ENCODE measurements at regions not wholly inside any gene's neighbourhood (a gene's known extent, or its start where the extent isn't known, plus 50 kb on each side); places are given as distances from the start of the nearest gene placed in this dataset.
"Not testable (repeated sequence)": the region's sequence is repeated elsewhere in the genome, so short reads cannot be mapped to it uniquely, and the experiment has no call there.

- DNase-seq, result no peak
Observed at GRCh38 chr17:70288540-70289290, 119.4 kb downstream of the KCNJ2 start.

GRCh38 chr17:70290770-70291169, 121.4 kb downstream of the KCNJ2 start:
- no peak for DNase-seq

DNA sequence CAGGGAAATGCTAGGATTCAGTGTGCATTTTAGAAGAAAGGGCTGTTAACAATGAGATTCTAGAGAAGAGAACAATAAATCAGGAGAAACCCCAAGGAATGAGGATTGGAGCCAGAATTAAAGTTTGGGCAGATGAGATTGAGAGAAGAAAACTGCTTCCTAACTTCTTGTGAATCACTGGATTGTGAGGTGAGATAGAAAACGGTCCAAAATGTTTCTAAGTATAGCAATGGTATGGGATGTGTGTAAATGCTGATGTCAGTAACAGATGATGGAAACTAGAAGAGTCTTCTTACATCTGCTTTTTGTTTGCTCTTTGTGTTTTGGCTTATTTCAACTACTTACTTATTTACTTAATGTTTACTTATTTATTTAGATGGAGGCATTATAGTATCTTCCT, 123.0 kb downstream of the KCNJ2 start:
- DNase-seq, result no peak

DNA sequence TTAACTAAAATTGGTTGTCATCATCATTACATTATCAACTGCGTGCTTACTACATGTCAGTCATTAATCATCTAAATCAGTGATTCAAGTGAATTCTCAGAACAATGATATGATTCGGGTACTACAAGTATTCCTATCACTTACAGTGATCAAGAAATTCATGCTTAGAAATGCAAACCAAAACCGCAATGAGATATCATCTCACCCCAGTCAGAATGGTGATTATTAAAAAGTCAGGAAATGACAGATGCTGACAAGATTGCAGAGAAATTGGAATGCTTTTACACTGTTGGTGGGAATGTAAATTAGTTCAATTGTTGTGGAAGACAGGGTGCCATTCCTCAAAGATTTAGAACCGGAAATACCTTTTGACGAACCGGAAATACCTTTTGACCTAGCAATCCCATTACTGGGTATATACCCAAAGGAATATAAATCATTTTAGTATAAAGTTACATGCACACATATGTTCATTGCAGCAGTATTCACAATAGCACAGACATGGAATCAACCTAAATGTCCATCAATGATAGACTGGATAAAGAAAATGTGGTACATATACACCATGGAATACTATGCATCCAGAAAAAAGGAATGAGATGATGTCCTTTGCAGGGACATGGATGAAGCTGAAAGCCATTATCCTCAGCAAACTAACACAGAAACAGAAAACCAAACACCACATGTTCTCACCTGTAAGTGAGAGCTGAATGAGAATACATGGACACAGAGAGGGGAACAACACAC, 124.4 kb downstream of the KCNJ2 start:
- not testable (repeated sequence) for DNase-seq

DNA sequence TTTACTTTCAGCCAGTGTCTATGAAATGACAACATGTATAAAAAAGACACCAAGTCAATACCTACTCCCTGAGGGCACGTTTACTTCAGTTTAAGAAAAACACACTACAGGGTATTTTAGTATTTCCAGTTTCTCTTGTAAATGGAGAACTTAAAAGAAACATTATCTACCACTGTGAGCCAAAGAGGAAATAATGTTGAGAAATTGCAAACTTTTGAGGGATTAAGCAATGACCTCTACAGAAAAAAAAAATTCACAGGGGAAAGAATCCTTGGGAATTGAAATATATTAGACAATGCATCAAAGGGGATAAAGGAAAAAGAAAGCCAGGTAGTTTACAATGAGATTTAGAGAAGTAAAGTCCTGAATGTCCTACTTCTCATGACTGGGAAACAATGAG, 126.0 kb downstream of the KCNJ2 start:
- no peak for DNase-seq

- no peak for DNase-seq
Observed at GRCh38 chr17:70295731-70296130, 126.4 kb downstream of the KCNJ2 start.

- no peak for DNase-seq
Observed at GRCh38 chr17:70296456-70296855, 127.1 kb downstream of the KCNJ2 start.

GRCh38 chr17:70297397-70297796, 128.1 kb downstream of the KCNJ2 start:
- DNase-seq, result no peak

DNA sequence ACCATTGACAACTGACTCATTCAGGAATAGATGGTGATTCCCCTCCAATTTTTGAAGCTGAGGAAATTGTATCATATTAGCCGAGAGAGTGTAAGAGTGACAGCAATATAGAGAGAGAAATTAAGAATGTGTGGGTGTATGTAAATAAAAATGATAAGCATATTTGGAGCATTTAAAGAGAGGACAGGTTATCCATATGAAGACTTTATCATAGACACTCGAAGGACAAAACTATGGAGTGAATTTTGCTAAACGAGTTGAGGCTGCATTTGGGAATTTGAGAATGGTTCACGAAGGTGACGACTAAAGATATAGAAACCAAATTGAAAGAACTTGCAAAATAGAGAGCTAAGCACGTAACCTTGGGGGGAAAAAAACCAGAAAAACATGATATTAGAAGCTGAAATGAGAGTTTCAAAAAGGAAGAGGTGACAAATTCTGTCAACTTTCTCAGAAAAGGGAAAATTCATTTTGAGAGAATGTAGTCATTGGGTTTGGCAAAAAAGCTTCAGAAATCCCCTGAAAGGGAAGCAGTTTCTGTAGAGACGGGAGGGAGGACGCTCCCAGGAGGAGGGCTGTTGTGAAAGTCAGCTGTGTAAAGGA, 129.7 kb downstream of the KCNJ2 start:
- DNase-seq, result no peak

DNA sequence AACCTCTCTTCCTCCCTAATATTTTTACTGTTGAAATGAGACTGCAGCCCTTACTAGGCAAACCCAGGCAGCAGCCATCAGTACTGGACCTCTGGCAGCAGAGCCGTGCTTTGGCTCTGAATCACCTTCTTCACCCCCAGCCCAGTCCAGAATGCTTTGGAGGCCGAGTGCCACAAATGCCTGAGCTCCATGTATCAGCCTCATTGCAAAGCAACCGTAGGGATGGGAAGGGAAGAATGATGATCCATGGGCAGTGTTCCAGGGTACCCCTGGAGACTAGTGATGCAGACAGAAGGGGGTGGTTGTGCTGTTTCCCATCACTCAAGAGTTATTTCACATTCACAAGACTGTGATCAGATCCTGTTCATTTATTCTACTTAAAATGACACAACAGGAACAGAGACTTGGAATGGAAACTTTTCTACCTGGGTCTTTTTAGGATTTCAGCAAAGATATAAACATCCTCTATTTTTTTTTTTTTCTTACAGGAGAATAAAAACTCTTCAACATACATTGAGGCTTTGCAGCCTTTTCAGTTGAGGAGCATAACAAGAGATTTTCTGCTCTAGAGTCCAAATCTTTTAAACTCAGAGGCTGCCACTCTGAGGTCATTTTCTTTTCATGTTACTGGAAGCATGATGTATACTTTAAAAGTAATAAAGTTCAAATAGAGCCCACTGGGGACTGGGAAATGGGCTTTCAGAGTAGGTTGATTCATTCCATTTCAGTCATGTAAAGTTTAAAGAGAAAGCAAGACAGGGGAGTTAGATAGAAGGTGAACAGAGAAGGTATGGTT, 138.3 kb downstream of the KCNJ2 start:
- DNase-seq, result no peak

DNA sequence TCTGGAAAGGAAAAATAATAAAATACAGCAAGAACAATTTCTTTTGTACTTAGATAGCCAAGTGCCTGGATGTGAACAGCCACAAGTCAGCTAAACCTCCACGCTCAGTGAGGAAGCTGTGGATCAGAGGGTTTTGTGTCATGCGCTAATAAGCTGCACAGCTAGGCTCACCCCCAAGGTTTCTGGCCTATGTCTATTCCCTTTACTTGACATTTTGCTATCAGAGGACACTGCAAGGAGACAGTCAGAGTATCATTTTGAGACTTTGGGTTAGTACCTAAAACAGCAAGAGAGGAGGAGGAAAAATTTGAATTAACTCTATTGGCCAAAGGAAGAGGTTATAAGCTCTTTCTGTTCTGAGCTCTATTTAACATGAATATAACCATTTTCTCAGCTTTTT, 139.3 kb downstream of the KCNJ2 start:
- DNase-seq, result no peak

DNA sequence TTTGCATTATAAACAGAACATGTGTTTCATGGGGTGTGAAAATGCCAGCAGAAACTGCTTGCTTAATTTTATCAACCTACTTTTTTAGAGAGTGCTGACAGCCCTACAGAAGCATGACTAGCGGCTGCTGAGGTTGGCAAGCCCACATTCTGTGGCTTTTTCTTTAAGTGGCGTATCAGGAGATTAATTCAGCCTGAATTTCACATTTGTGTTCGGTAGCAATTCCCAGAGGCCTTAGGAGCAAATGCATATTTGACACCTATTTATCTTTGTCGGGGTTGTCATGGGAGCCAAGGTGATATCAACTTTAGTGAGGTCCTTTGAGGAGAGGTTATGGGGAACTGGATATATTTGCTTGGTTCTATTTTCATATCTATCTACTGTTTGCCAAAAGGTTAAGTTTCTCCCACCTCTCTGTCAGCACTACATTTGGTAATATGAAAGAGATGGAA, 140.9 kb downstream of the KCNJ2 start:
- DNase-seq, result no peak

DNA sequence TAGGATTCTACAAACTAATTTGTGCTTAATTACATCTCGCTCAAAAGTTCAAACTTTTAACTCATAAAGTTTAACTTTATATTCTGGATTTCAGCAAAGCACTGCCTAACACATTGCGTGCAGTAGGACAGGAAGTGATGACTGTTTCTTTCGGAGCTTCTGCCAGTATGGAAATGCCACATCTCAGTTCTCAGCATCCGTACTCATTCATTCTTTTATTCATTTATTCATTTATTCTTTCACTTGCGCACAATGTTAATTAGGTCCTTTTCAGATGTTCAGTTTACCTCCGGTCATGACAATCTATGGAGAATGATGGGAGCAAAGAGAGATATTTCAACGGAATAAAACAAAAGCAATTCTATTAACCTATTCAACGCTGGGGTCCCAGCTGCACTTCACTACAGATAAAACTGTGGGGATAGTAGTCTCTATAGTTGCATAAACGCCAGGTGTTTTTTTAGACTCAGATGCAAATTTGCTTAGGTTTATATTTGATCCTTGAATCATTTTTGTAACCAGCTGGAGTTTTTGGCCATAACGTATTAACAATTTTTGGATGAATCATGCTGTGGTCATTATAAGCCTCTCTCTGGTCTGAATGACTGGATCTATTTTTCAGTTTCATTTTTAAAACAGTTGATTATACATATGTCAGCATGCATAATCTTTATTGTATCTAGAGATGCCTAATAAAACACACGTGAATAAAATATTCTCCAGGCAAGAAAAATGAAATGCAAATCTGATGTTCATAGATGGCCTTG, 143.9 kb downstream of the KCNJ2 start:
- DNase-seq, result no peak

DNA sequence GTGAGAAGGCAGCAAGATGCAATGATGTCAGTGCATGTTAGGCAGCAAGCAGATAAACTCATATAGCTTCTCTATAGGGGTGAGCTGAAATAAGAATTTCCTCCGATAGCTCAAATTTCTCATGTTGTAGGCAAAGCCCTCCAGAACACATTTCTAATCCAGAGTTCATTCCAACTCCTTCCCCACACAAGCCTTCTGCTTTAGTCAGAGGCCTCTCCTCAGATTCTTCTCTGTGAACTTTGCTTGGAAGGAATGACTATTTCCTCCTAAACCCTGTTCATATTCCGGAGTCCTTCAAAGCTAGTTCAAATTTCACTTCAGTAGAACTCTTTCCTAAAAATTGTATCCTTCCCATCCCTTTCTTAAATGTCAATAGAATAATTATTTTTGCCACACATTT, 144.8 kb downstream of the KCNJ2 start:
- no peak for DNase-seq

DNA sequence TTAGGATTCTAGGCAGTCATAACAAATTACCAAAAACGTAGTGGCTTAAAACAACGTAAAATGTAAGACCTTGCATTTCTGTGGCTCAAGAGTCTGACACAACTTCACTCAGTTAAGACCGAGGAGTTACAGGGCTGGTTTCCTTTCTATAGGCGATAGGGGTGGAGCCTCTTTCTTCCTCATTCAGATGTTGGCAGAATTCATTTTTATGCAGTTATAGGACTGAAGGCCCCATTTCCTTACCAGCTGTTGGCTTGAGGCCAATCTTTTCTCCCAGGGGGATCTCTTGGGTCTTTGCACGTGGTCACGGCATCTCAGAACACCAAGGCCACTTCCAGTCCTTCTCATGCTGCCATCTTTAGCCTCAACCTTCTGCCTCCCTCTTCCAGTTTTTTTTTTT, 145.2 kb downstream of the KCNJ2 start:
- no peak for DNase-seq

DNA sequence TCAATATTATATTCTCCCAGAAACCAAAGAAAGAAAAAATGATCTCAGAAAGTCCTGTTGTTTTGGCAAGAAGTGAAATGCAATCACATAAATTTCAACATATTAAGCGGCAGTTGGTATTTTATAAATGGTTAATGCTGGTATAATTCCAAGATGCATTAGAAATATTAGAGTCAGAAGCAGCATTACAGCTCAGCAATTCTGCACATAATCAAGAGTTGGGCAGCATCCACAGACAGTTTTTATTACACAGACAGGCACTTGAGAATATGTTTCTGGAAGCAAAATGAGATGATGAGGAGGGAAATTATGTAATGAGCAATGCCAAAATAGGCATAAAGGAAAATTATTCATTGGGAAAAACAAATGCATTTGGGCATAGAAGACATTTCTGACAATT, 148.1 kb downstream of the KCNJ2 start:
- DNase-seq, result no peak

GRCh38 chr17:70318051-70318450, 148.7 kb downstream of the KCNJ2 start:
- DNase-seq, result no peak

DNA sequence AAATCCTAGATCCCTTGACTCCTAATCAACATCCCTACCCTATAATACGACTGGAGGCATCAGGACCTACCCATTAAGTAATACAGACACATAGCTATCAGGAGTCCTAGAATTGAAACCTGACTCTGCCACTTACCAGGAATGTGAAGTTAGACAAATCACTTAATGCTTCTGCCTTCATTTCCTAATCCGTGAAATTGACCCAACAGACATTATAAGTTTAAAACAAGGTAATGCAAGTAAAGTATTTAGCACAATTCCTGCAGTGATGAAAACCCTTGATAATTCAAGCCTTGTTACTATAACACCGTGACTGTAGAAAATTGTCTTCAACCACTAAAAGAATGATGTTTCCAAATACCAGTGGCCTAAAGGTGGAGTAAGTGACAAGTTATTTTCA, 150.2 kb downstream of the KCNJ2 start:
- DNase-seq, result no peak

GRCh38 chr17:70320673-70321345, 151.5 kb downstream of the KCNJ2 start:
- DNase-seq, result no peak

DNA sequence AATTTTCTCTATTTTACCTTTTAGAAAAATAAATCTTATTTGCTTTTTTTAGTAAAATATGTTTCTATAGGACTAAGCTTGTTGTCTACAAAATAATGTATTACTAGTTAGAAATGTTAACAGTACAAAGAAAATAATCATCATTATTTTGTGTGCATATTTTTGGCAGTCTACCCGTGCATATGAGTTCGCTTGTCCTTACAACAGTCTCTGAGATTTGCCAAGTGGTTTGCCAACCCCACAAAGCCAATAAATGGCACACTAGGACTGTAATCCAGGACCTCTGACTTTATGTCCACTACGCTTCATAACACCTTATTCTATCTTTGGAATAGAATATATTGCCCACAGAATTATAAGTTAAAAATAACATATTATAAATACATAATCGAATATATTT, 152.0 kb downstream of the KCNJ2 start:
- DNase-seq, result no peak

DNA sequence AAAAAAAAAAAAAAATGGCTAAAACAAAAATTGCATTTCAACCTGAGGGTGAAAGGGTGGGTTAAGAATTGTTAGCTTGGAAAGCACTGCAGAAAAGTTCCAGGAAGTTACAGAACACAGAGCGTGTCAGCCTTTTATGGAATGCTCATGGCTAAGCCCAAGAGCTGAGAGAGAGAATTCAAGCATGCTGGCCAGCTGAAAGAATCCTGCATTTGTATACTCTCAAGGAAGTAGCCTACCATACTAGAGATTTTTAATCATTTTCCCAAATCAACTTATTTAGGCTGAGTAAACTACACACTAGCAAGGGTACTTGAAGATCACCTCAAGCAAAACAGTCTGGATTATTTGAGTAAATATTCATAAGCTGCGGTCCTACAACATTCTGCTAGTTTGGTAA, 153.9 kb downstream of the KCNJ2 start:
- no peak for DNase-seq

DNA sequence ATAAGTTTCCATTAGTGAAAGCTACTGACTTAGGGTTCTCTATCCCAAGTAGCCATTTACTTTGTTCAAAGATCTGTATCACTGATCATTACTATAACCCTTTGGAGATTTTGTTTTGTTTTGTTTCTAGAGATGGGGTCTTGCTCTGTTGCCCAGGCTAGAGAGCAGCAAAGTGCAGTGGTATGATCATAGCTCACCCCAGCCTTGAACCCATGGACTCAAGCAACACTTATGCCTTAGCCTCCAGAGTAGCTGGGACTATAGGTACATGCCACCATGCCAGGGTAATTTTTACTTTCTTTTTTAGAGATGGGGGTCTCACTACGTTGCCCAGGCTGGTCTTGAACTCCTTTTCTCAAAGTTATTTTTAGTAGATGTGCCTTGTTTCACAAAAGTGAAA, 154.7 kb downstream of the KCNJ2 start:
- DNase-seq, result no peak

Measured in stimulated activated CD8-positive, alpha-beta memory T cell treated with anti-CD3 and anti-CD28 coated beads, Interleukin-4, amount 100 ng/mL, for 48 hours (primary cell).